Mesendoderm (in vitro differentiated cells): ENCODE measurements at regions not wholly inside any gene's neighbourhood (a gene's known extent, or its start where the extent isn't known, plus 50 kb on each side); places are given as distances from the start of the nearest gene placed in this dataset.

Experiments used
- DNase-seq: peaks from one replicate; pipeline ENCODE4 v3.0.0; 2013
- H2AK5ac ChIP-seq: 2 replicates; pipeline ENCODE4 v1.6.1; 2013; ENCODE audit warnings: low read length, inconsistent platforms
- H2BK120ac ChIP-seq: 2 replicates; pipeline ENCODE4 v1.6.1; 2013; ENCODE audit warnings: low read depth, mild to moderate bottlenecking, low read length, moderate library complexity, mixed read lengths
- H2BK15ac ChIP-seq: replicated peaks from 2 replicates; pipeline ENCODE4 v1.6.1; 2013; ENCODE audit warnings: low read depth, mild to moderate bottlenecking, moderate library complexity
- H2BK5ac ChIP-seq: 2 replicates; pipeline ENCODE4 v1.6.1; 2013; ENCODE audit warnings: low read length, inconsistent platforms
- H3K18ac ChIP-seq: 2 replicates; pipeline ENCODE4 v1.6.1; 2013; ENCODE audit warnings: mild to moderate bottlenecking, low read length, mixed read lengths
- H3K23ac ChIP-seq: one replicate; pipeline ENCODE4 v1.6.1; 2013; ENCODE audit warnings: low read length
- H3K27ac ChIP-seq: 2 replicates; pipeline ENCODE4 v1.5.1; 2013; ENCODE audit warnings: low read depth, mild to moderate bottlenecking, inconsistent platforms, low read length, moderate library complexity
- H3K27me3 ChIP-seq: 2 replicates; pipeline ENCODE4 v1.6.1; 2013; ENCODE audit warnings: low read length, control low read depth, mild to moderate bottlenecking, inconsistent platforms; ENCODE audit not compliant: insufficient read depth, poor library complexity
- H3K36me3 ChIP-seq: 2 replicates; pipeline ENCODE4 v1.6.1; 2013; ENCODE audit warnings: low read length, inconsistent platforms; ENCODE audit not compliant: control insufficient read depth, insufficient read depth
- H3K4ac ChIP-seq: one replicate; pipeline ENCODE4 v1.6.1; 2013; ENCODE audit warnings: low read depth, mild to moderate bottlenecking, low read length, moderate library complexity
- H3K4me1 ChIP-seq: 2 replicates; pipeline ENCODE4 v1.6.1; 2013; ENCODE audit warnings: low read depth, low read length, inconsistent platforms; ENCODE audit not compliant: control insufficient read depth
- H3K4me2 ChIP-seq: 2 replicates; pipeline ENCODE4 v1.6.1; 2013; ENCODE audit warnings: low read length
- H3K4me3 ChIP-seq: 2 replicates; pipeline ENCODE4 v1.5.1; 2013; ENCODE audit warnings: mild to moderate bottlenecking, low read length
- H3K56ac ChIP-seq: one replicate; pipeline ENCODE4 v1.6.1; 2013; ENCODE audit warnings: low read length
- H3K79me1 ChIP-seq: 2 replicates; pipeline ENCODE4 v1.6.1; 2013; ENCODE audit warnings: low read length, inconsistent platforms
- H3K79me2 ChIP-seq: 2 replicates; pipeline ENCODE4 v1.6.1; 2013; ENCODE audit warnings: mild to moderate bottlenecking, low read length; ENCODE audit not compliant: control insufficient read depth, insufficient read depth
- H3K9ac ChIP-seq: 2 replicates; pipeline ENCODE4 v1.6.1; 2013; ENCODE audit warnings: low read length, inconsistent platforms
- H4K5ac ChIP-seq: one replicate; pipeline ENCODE4 v1.6.1; 2013; ENCODE audit warnings: low read length
- H4K8ac ChIP-seq: one replicate; pipeline ENCODE4 v1.6.1; 2013; ENCODE audit warnings: low read depth, mild to moderate bottlenecking, control low read depth, low read length, moderate library complexity
- WGBS: extraction: QIAGEN DNeasy Blood & Tissue Kit; methylation state at CpG from one replicate; pipeline ENCODE4 v1.1.7; 2013; ENCODE audit warnings: low lambda C conversion rate, missing lambda C conversion rate; ENCODE audit not compliant: insufficient coverage; ENCODE audit errors: extremely low coverage; 5-methylcytosine and 5-hydroxymethylcytosine counted together

DNA sequence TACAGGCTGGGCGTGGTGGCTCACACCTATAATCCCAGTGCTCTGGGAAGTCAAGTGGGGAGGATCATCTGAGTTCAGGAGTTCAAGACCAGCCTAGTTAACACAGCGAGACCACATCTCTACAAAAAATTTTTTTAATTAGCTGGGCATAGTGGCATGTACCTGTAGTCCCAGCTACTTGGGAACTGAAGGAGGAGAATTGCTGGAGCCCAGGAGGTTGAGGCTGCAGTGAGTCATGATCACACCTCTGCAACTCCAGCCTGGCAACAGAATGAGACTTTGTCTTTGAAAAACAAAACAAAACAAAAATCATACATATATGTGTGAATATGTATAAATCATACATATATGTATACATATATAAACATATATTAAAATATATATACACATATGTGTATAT lies 54.1 kb upstream of the MARCHF10 start:
- H4K5ac ChIP-seq = no peak overlapping the region
- no peaks in the 10 kb centered on the region for H3K27me3 ChIP-seq
- no peak overlapping the region for H3K9ac ChIP-seq
- H2BK15ac ChIP-seq = no peak overlapping the region
- no peak overlapping the region for H3K4me2 ChIP-seq
- H3K79me1 ChIP-seq = no peaks in the 10 kb centered on the region
- H3K4me1 ChIP-seq = peaks cover 3% of the 10 kb centered on the region
- H4K8ac ChIP-seq = no peak overlapping the region
- no peak overlapping the region for H2AK5ac ChIP-seq
- H3K4ac ChIP-seq = no peak overlapping the region
- no peaks in the 10 kb centered on the region for H3K79me2 ChIP-seq
- DNase-seq = no peak
- no peak overlapping the region for H3K27ac ChIP-seq
- H3K23ac ChIP-seq = no peak overlapping the region
- H2BK5ac ChIP-seq = no peak overlapping the region
- no peak overlapping the region for H3K56ac ChIP-seq
- H3K18ac ChIP-seq = no peak overlapping the region
- no CpG with 5 or more reads among the region's 2 CpGs for WGBS
- no peak overlapping the region for H3K4me3 ChIP-seq
- H3K36me3 ChIP-seq = no peaks in the 10 kb centered on the region
- no peak overlapping the region for H2BK120ac ChIP-seq

DNA sequence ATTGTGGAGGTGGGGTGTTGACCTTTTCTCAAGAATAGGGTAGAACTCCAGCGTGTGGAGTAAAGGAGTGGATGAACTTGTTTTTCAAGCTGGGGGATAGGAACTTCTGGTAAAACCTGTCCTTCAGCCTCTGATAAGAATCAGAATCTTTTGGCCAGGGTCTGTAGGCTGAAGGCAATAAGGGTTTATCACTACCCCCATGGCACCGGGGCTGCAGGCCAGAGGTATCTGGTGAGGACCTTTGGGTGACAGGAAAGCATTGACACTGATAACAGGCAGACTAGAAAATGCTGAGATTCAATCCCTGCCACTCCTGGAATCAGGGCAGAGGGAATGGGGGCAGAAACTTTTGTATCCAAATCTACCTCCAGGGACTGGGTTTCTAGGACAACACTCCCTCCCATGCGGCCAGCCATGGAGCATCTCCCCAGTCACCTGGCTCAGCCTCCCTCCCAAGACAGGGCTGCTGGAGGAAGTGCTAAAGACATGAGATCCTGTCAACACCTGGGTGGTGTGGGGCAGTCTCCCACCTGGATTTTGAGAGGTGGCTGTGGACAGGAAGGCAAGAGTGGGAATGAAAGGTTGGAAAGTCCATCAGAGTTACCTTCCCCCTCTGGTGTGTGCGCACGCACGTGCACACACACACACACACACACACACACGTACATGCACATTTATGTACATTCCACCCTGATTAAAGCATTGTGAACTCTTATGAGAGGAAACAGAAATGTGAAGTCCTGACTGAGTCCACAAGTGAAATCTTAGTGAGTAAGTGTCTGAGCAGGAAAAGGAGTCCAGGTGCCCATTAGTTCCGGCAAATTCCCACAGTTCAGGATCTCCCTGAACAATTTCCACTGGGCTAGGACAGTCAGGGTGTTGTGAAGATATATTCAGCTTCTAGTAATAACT lies 53.1 kb upstream of the MARCHF10 start:
- Histone ChIP-seq H3K79me1 (no peaks in the 10 kb centered on the region), H4K8ac (no peak overlapping the region), H3K27ac (no peak overlapping the region), H2AK5ac (no peak overlapping the region), H3K9ac (no peak overlapping the region), H2BK5ac (no peak overlapping the region), H3K4me2 (no peak overlapping the region), H3K4me1 (peaks cover 3% of the 10 kb centered on the region), H3K36me3 (no peaks in the 10 kb centered on the region), H3K4me3 (no peak overlapping the region), H3K79me2 (no peaks in the 10 kb centered on the region), H3K18ac (no peak overlapping the region), H3K27me3 (no peaks in the 10 kb centered on the region), H3K4ac (no peak overlapping the region), H4K5ac (no peak overlapping the region), H2BK120ac (no peak overlapping the region), H2BK15ac (no peak overlapping the region), H3K23ac (no peak overlapping the region), H3K56ac (no peak overlapping the region)
- WGBS = no CpG with 5 or more reads among the region's 8 CpGs
- DNase-seq = peak; percentile 77

DNA sequence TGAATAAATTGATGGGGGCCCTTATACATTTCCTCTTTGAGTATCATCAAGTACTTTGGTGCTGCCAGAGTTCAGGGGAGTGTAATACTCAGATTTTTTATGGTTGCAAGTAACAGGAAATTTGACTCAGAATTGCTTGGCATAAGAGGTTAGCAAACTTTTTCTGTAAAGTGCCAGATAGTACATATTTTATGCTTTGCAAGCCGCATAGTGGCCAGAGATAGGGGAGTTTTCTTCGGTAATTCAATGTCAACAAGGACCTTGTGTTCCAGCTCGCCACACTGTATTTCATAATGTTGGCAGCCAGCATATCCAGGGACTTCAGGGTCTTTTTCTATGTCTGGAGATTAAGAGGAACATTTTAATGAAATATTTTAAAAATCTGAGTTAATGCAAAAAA lies 51.0 kb upstream of the MARCHF10 start:
- H2AK5ac ChIP-seq = no peak overlapping the region

More for the DNA sequence above, 51.0 kb upstream of the MARCHF10 start:
- Histone ChIP-seq H3K36me3 (no peaks in the 10 kb centered on the region), H4K5ac (no peak overlapping the region), H3K79me1 (no peaks in the 10 kb centered on the region), H3K4me2 (no peak overlapping the region), H3K18ac (no peak overlapping the region), H3K4ac (no peak overlapping the region), H2BK120ac (no peak overlapping the region), H3K79me2 (no peaks in the 10 kb centered on the region), H2BK15ac (no peak overlapping the region), H3K27ac (no peak overlapping the region), H3K9ac (no peak overlapping the region), H3K4me1 (peaks cover 3% of the 10 kb centered on the region), H3K27me3 (no peaks in the 10 kb centered on the region), H3K4me3 (no peak overlapping the region), H3K56ac (no peak overlapping the region), H4K8ac (no peak overlapping the region), H2BK5ac (no peak overlapping the region), H3K23ac (no peak overlapping the region)
- no peak for DNase-seq
- no CpG with 5 or more reads among the region's 3 CpGs for WGBS
